ENCODE measurements at regions not wholly inside any gene's neighbourhood (a gene's known extent, or its start where the extent isn't known, plus 50 kb on each side); places are given as distances from the start of the nearest gene placed in this dataset.

DNA sequence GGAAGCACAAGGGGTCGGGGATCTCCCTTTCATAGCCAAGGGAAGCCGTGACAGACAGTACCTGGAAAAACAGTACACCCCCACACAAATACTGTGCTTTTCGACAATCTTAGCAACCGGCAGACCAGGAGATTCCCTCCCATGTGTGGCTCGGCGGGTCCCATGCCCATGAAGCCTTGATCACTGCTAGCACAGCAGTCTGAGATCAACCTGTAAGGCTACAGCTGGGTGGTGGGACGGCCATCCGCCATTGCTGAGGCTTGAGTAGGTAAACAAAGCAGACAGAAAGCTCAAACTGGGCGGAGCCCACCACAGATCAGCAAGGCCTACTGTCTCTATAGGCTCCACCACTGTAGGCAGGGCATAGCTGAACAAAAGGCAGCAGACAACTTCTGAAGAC is 180.2 kb upstream of the SOX6 start:
- Histone ChIP-seq H3K9ac (ENCODE audit: low read length) (no peak overlapping the region), H3K9me2 (ENCODE audit: insufficient read depth) (no peaks in the 10 kb centered on the region), H3K9me3 (ENCODE audit: control insufficient read depth in 1 of 2, insufficient read depth in 1 of 2, low read depth in 1 of 2, low read length in 2 of 2) (no peaks in the 10 kb centered on the region), H4K20me1 (ENCODE audit: insufficient read depth) (no peaks in the 10 kb centered on the region), H3K4me2 (ENCODE audit: low read length) (no peak overlapping the region), H3K27me3 (ENCODE audit: insufficient read depth, low read length) (no peaks in the 10 kb centered on the region), H3K4me3 (replicated peaks in 1 of 2; ENCODE audit: low read depth in 1 of 2, low read length in 2 of 2) (no peak overlapping the region), H3K4me1 (ENCODE audit: control insufficient read depth in 1 of 2, insufficient read depth in 2 of 2, low read length in 2 of 2) (no peaks in the 10 kb centered on the region), H3K27ac (ENCODE audit: low read depth, low read length) (no peak overlapping the region), H3K36me3 (ENCODE audit: control insufficient read depth in 1 of 2, insufficient read depth in 2 of 2, low read length in 2 of 2) (no peaks in the 10 kb centered on the region), H3K79me2 (ENCODE audit: insufficient read depth, low read length) (no peaks in the 10 kb centered on the region), H2AFZ (ENCODE audit: low read depth, low read length, poor library complexity, severe bottlenecking) (no peak overlapping the region)
- BruUV-seq (replicated peaks) = no TSS peak
- TF ChIP-seq EZH2 (IDR thresholded peaks at IDR 0.05) (no peak), FOSL1 (IDR thresholded peaks at IDR 0.05; ENCODE audit: low read depth) (no peak)
- RAD21 ChIA-PET (ENCODE audit: low non-redundant PET in 1 of 2, low total read pairs in 2 of 2, uncharacterized antibody in 2 of 2, unreplicated experiment in 2 of 2) = no interaction called here
- intact Hi-C loops (cut with micrococcal nuclease) = no loop called here
- DNase-seq (ENCODE audit: low read depth, low spot score) (no peak), ATAC-seq (no peak)
- POLR2A ChIA-PET = no interaction called here
- CTCF ChIA-PET = no interaction called here

DNA sequence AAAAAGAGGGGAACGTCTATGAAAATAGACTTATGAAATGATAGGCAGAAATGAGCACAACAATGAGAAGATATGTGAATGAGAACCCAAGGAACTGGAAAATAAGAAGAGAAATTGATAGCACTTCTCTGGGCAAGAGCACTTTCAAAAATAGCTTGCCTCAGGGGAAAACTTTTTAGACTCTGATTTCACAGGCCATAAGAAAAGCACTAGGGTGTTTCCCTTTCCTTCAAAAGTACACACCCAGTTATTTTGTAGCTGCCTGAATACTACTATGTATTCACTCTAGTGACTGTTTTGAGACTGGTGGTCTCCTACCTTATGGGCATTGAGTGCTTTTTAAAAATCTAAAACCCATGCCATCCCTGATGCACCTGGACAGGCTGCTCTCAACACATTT is 172.3 kb upstream of the SOX6 start:
- intact Hi-C loops (cut with micrococcal nuclease) = no loop called here
- Histone ChIP-seq H3K4me3 (replicated peaks in 1 of 2; ENCODE audit: low read depth in 1 of 2, low read length in 2 of 2) (no peak overlapping the region), H3K79me2 (ENCODE audit: insufficient read depth, low read length) (no peaks in the 10 kb centered on the region), H4K20me1 (ENCODE audit: insufficient read depth) (no peaks in the 10 kb centered on the region), H3K9me3 (ENCODE audit: control insufficient read depth in 1 of 2, insufficient read depth in 1 of 2, low read depth in 1 of 2, low read length in 2 of 2) (no peaks in the 10 kb centered on the region), H3K4me1 (ENCODE audit: control insufficient read depth in 1 of 2, insufficient read depth in 2 of 2, low read length in 2 of 2) (no peaks in the 10 kb centered on the region), H2AFZ (ENCODE audit: low read depth, low read length, poor library complexity, severe bottlenecking) (no peak overlapping the region), H3K4me2 (ENCODE audit: low read length) (no peak overlapping the region), H3K9ac (ENCODE audit: low read length) (no peak overlapping the region), H3K27ac (ENCODE audit: low read depth, low read length) (no peak overlapping the region), H3K36me3 (ENCODE audit: control insufficient read depth in 1 of 2, insufficient read depth in 2 of 2, low read length in 2 of 2) (no peaks in the 10 kb centered on the region), H3K27me3 (ENCODE audit: insufficient read depth, low read length) (no peaks in the 10 kb centered on the region), H3K9me2 (ENCODE audit: insufficient read depth) (no peaks in the 10 kb centered on the region)
- no peak for DNase-seq (ENCODE audit: low read depth, low spot score)
- BruUV-seq (replicated peaks) = no TSS peak
- ATAC-seq = no peak
- ChIA-PET CTCF (no interaction called here), POLR2A (no interaction called here), RAD21 (ENCODE audit: low non-redundant PET in 1 of 2, low total read pairs in 2 of 2, uncharacterized antibody in 2 of 2, unreplicated experiment in 2 of 2) (no interaction called here)
- TF ChIP-seq ZFX (IDR thresholded peaks at IDR 0.05) (no peak), SRF (IDR thresholded peaks at IDR 0.05; ENCODE audit: low read depth) (no peak), CBX3 (IDR thresholded peaks at IDR 0.05; ENCODE audit: low read depth) (no peak), JUND (IDR thresholded peaks at IDR 0.05) (no peak), ELF1 (IDR thresholded peaks at IDR 0.05; ENCODE audit: borderline replicate concordance, low read depth) (no peak), TCF7L2 (IDR thresholded peaks at IDR 0.05; ENCODE audit: borderline replicate concordance, extremely low read depth, insufficient read depth, insufficient read length) (no peak), EZH2 (IDR thresholded peaks at IDR 0.05) (no peak), FOSL1 (IDR thresholded peaks at IDR 0.05; ENCODE audit: low read depth) (no peak)
- TF ChIP-seq, protein P1, sequence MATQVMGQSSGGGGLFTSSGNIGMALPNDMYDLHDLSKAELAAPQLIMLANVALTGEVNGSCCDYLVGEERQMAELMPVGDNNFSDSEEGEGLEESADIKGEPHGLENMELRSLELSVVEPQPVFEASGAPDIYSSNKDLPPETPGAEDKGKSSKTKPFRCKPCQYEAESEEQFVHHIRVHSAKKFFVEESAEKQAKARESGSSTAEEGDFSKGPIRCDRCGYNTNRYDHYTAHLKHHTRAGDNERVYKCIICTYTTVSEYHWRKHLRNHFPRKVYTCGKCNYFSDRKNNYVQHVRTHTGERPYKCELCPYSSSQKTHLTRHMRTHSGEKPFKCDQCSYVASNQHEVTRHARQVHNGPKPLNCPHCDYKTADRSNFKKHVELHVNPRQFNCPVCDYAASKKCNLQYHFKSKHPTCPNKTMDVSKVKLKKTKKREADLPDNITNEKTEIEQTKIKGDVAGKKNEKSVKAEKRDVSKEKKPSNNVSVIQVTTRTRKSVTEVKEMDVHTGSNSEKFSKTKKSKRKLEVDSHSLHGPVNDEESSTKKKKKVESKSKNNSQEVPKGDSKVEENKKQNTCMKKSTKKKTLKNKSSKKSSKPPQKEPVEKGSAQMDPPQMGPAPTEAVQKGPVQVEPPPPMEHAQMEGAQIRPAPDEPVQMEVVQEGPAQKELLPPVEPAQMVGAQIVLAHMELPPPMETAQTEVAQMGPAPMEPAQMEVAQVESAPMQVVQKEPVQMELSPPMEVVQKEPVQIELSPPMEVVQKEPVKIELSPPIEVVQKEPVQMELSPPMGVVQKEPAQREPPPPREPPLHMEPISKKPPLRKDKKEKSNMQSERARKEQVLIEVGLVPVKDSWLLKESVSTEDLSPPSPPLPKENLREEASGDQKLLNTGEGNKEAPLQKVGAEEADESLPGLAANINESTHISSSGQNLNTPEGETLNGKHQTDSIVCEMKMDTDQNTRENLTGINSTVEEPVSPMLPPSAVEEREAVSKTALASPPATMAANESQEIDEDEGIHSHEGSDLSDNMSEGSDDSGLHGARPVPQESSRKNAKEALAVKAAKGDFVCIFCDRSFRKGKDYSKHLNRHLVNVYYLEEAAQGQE (IDR thresholded peaks at IDR 0.05; ENCODE audit: low read depth) = no peak
- TF ChIP-seq, protein P2, sequence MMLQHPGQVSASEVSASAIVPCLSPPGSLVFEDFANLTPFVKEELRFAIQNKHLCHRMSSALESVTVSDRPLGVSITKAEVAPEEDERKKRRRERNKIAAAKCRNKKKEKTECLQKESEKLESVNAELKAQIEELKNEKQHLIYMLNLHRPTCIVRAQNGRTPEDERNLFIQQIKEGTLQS (IDR thresholded peaks at IDR 0.05) = no peak
- TF ChIP-seq, protein P3, sequence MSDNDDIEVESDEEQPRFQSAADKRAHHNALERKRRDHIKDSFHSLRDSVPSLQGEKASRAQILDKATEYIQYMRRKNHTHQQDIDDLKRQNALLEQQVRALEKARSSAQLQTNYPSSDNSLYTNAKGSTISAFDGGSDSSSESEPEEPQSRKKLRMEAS (IDR thresholded peaks at IDR 0.05) = no peak
- TF ChIP-seq, protein P4, sequence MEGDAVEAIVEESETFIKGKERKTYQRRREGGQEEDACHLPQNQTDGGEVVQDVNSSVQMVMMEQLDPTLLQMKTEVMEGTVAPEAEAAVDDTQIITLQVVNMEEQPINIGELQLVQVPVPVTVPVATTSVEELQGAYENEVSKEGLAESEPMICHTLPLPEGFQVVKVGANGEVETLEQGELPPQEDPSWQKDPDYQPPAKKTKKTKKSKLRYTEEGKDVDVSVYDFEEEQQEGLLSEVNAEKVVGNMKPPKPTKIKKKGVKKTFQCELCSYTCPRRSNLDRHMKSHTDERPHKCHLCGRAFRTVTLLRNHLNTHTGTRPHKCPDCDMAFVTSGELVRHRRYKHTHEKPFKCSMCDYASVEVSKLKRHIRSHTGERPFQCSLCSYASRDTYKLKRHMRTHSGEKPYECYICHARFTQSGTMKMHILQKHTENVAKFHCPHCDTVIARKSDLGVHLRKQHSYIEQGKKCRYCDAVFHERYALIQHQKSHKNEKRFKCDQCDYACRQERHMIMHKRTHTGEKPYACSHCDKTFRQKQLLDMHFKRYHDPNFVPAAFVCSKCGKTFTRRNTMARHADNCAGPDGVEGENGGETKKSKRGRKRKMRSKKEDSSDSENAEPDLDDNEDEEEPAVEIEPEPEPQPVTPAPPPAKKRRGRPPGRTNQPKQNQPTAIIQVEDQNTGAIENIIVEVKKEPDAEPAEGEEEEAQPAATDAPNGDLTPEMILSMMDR (IDR thresholded peaks at IDR 0.05 in 2 of 3, conservative IDR thresholded peaks at IDR 0.05 in 1 of 3; ENCODE audit: borderline replicate concordance in 1 of 3, insufficient read depth in 1 of 3, low read depth in 2 of 3, low read length in 2 of 3) = no peak

Measured in HCT116 (cell line).